ENCODE measurements at regions not wholly inside any gene's neighbourhood (a gene's known extent, or its start where the extent isn't known, plus 50 kb on each side); places are given as distances from the start of the nearest gene placed in this dataset.

DNA sequence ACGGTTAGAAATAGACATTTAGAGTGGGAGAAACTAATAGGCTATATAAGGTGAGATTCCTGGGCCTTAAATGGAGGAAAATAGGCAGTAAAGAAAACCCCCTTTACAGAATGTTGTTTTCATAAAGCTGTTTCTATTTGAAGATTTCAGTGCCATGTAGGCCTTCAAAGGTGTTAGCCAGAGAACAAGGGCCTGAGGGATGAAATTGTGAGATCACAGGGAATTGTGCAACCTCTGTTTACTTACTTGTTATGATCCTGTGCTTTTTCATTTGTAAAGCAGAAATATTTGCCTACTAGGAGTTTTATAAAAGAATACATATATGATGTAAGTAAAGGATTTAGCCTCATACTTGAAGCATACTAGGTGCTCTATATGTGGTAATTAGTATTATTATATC is 272.9 kb upstream of the ARX start:
- TF ChIP-seq, protein P1, sequence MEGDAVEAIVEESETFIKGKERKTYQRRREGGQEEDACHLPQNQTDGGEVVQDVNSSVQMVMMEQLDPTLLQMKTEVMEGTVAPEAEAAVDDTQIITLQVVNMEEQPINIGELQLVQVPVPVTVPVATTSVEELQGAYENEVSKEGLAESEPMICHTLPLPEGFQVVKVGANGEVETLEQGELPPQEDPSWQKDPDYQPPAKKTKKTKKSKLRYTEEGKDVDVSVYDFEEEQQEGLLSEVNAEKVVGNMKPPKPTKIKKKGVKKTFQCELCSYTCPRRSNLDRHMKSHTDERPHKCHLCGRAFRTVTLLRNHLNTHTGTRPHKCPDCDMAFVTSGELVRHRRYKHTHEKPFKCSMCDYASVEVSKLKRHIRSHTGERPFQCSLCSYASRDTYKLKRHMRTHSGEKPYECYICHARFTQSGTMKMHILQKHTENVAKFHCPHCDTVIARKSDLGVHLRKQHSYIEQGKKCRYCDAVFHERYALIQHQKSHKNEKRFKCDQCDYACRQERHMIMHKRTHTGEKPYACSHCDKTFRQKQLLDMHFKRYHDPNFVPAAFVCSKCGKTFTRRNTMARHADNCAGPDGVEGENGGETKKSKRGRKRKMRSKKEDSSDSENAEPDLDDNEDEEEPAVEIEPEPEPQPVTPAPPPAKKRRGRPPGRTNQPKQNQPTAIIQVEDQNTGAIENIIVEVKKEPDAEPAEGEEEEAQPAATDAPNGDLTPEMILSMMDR (IDR thresholded peaks at IDR 0.05), result no peak
- no peak for TF ChIP-seq POLR2A (IDR thresholded peaks at IDR 0.05)
